Glutamatergic neuron (in vitro differentiated cells): ENCODE measurements at regions not wholly inside any gene's neighbourhood (a gene's known extent, or its start where the extent isn't known, plus 50 kb on each side); places are given as distances from the start of the nearest gene placed in this dataset.
A peak's percentile ranks its signal among the peaks of the same experiment; 100 is the strongest.

Experiments used
- DNase-seq: peaks from one replicate; pipeline ENCODE4 v3.0.0; 2022
- H3K27ac Mint-ChIP-seq: one replicate; pipeline ENCODE4 v1.8.0; 2020; ENCODE audit warnings: mild to moderate bottlenecking, mixed read lengths, inconsistent platforms; ENCODE audit not compliant: unreplicated experiment
- H3K27me3 Mint-ChIP-seq: one replicate; pipeline ENCODE4 v1.8.0; 2020; ENCODE audit warnings: mild to moderate bottlenecking, moderate library complexity, mixed read lengths, inconsistent platforms; ENCODE audit not compliant: unreplicated experiment
- H3K36me3 Mint-ChIP-seq: one replicate; pipeline ENCODE4 v1.8.0; 2020; ENCODE audit warnings: mild to moderate bottlenecking, mixed read lengths, inconsistent platforms; ENCODE audit not compliant: unreplicated experiment
- H3K4me1 Mint-ChIP-seq: one replicate; pipeline ENCODE4 v1.8.0; 2020; ENCODE audit warnings: mild to moderate bottlenecking, low read depth, mixed read lengths, inconsistent platforms; ENCODE audit not compliant: unreplicated experiment
- H3K4me3 Mint-ChIP-seq: one replicate; pipeline ENCODE4 v1.8.0; 2020; ENCODE audit warnings: mild to moderate bottlenecking, mixed read lengths, inconsistent platforms; ENCODE audit not compliant: unreplicated experiment
- H3K9me3 Mint-ChIP-seq: one replicate; pipeline ENCODE4 v1.8.0; 2020; ENCODE audit warnings: mild to moderate bottlenecking, moderate library complexity, mixed read lengths, inconsistent platforms; ENCODE audit not compliant: unreplicated experiment
- TF ChIP-seq, protein P1 (sequence below): fragments of 200-600 bp; sonication (generic); IDR thresholded peaks from one replicate; pipeline ENCODE4 v1.5.0; 2021; ENCODE audit not compliant: partially characterized antibody, unreplicated experiment

DNA sequence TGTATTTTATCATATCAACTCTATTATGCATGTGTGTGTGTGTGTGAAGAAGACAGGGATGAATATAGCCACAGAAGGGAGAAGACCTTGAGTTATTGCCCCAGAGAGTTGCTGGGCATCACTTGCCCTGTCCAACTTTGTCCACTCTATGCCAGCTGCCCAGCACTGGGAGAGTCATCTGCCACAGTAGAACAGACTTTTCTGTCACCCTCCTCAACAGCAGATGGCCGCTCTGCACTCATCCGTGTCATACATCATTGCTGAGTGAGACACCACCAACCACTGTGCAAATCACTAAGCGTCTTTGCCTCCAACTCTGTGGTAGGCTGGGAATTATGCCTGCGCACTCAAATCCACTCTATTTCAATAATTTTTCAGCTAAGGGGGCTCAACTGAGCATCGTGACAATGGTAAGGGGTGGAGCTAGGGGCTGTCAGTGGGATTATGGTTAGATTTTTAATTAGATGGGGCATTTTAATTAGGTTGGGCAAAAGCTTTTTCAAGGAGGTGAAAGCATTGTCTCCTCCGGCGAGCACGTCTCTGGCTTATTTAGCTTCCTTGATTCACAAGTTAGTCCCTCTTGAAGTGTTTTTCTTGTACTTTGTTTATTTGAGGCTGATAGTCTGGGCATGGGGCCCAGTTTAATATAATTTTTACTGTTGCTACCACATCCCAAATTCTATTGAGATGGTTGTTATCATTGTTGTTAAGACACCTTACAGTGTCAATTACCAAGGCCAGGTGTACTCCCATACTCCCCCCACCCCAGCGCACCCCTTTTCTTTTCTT is 100.1 kb upstream of the KLF3 start:
- Mint-ChIP-seq H3K4me3 (no peak overlapping the region), H3K9me3 (peaks cover 3% of the 10 kb centered on the region), H3K27ac (peak overlapping the region; percentile 59), H3K27me3 (peaks cover 3% of the 10 kb centered on the region), H3K4me1 (peaks cover 9% of the 10 kb centered on the region), H3K36me3 (no peaks in the 10 kb centered on the region)
- DNase-seq = peak; percentile 41
- TF ChIP-seq, protein P1, sequence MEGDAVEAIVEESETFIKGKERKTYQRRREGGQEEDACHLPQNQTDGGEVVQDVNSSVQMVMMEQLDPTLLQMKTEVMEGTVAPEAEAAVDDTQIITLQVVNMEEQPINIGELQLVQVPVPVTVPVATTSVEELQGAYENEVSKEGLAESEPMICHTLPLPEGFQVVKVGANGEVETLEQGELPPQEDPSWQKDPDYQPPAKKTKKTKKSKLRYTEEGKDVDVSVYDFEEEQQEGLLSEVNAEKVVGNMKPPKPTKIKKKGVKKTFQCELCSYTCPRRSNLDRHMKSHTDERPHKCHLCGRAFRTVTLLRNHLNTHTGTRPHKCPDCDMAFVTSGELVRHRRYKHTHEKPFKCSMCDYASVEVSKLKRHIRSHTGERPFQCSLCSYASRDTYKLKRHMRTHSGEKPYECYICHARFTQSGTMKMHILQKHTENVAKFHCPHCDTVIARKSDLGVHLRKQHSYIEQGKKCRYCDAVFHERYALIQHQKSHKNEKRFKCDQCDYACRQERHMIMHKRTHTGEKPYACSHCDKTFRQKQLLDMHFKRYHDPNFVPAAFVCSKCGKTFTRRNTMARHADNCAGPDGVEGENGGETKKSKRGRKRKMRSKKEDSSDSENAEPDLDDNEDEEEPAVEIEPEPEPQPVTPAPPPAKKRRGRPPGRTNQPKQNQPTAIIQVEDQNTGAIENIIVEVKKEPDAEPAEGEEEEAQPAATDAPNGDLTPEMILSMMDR = no peak

- no peak overlapping the region for H3K27ac Mint-ChIP-seq
- H3K4me3 Mint-ChIP-seq = no peak overlapping the region
- peaks cover 3% of the 10 kb centered on the region for H3K27me3 Mint-ChIP-seq
- H3K9me3 Mint-ChIP-seq = peaks cover 3% of the 10 kb centered on the region
- TF ChIP-seq, protein P1 = no peak
- no peaks in the 10 kb centered on the region for H3K36me3 Mint-ChIP-seq
- DNase-seq = no peak
- H3K4me1 Mint-ChIP-seq = peaks cover 9% of the 10 kb centered on the region
These were observed 98.5 kb upstream of the KLF3 start for GRCh38 chr4:38565271-38566199.

DNA sequence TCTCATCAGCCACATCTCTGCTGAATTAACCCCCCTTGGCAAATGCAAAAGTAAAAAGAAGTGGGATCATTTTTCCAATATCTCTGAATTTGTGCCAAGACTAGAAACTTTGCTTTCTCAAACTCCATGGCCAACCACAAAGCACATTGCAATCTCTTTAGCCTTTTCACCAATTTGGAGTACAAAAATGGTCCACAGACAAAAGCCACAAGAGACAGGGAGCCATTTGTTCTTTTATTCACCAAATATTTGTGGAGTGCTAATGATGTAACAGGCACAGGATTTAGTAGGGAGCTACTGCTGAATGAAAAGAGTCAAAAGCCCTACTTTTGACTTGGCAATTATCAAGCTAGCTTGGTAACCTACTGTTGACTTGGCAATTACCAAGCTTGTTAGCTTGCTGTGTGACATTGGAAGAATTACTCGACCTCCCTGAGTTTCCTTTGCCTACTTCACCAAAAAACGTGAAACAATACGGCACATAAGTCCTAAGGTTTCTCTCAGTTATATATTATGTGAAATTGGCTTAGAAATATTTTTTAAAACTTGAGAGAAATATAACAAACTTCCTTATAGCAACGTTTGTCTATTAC is 97.1 kb upstream of the KLF3 start:
- H3K36me3 Mint-ChIP-seq = no peaks in the 10 kb centered on the region
- peaks cover 3% of the 10 kb centered on the region for H3K9me3 Mint-ChIP-seq

GRCh38 chr4:38567457-38567856 is 96.5 kb upstream of the KLF3 start:
- no peak for DNase-seq
- Mint-ChIP-seq H3K27ac (no peak overlapping the region), H3K4me3 (no peak overlapping the region), H3K9me3 (peaks cover 3% of the 10 kb centered on the region), H3K36me3 (no peaks in the 10 kb centered on the region), H3K4me1 (peaks cover 7% of the 10 kb centered on the region), H3K27me3 (peaks cover 3% of the 10 kb centered on the region)
- TF ChIP-seq, protein P1 = no peak

More for the DNA sequence above, 97.1 kb upstream of the KLF3 start:
- H3K4me1 Mint-ChIP-seq = peaks cover 9% of the 10 kb centered on the region
- peaks cover 3% of the 10 kb centered on the region for H3K27me3 Mint-ChIP-seq
- no peak overlapping the region for H3K27ac Mint-ChIP-seq
- DNase-seq = no peak
- no peak overlapping the region for H3K4me3 Mint-ChIP-seq
- TF ChIP-seq, protein P1 = no peak
